IMR-90 (cell line): ENCODE measurements at regions not wholly inside any gene's neighbourhood (a gene's known extent, or its start where the extent isn't known, plus 50 kb on each side); places are given as distances from the start of the nearest gene placed in this dataset.

Source experiments
- ATAC-seq: fragments of 200-7000 bp; cut with Tn5 transposase; 2 replicates; pipeline ENCODE4 v1.9.1; 2020; ENCODE audit warnings: low read depth, mild to moderate bottlenecking, moderate library complexity
- BruUV-seq: library from RNA; stranded (reverse); fragments of 400-500 nt; replicated peaks from 2 replicates; lab custom pipeline; 2021; lab: Mats Ljungman, UMichigan
- CTCF ChIA-PET: fragments of 300-600 bp; formaldehyde crosslinking; extraction: SDS; loops from one replicate; lab custom pipeline; 2021; ENCODE audit warnings: antibody characterized with exemption; lab: Yijun Ruan, JAX
- POLR2A ChIA-PET: fragments of 300-600 bp; sonication (Branson Sonifier 250); formaldehyde crosslinking; loops from one replicate; lab custom pipeline; 2022; ENCODE audit warnings: antibody characterized with exemption; ENCODE audit not compliant: unreplicated experiment; lab: Charles Lee
- DNase-seq: peaks from one replicate; pipeline ENCODE4 v3.0.0; 2013
- H2AFZ ChIP-seq: replicated peaks from 2 replicates; pipeline ENCODE3; 2013; ENCODE audit warnings: low read length, mild to moderate bottlenecking; ENCODE audit not compliant: poor library complexity
- H2AK5ac ChIP-seq: 2 replicates; pipeline ENCODE4 v1.6.1; 2013; ENCODE audit warnings: low read depth, low read length, inconsistent platforms
- H2AK9ac ChIP-seq: replicated peaks from 2 replicates; pipeline ENCODE3; 2013; ENCODE audit warnings: mild to moderate bottlenecking, low read depth, low read length, moderate library complexity; ENCODE audit not compliant: poor library complexity
- H2BK120ac ChIP-seq: 2 replicates; pipeline ENCODE4 v1.6.1; 2013; ENCODE audit warnings: low read depth, low read length, inconsistent platforms
- H2BK15ac ChIP-seq: 3 replicates; pipeline ENCODE4 v1.6.1; 2013; ENCODE audit warnings: low read depth, low read length, inconsistent platforms
- H2BK20ac ChIP-seq: 2 replicates; pipeline ENCODE4 v1.6.1; 2013; ENCODE audit warnings: low read depth, mild to moderate bottlenecking, inconsistent platforms, low read length, moderate library complexity
- H2BK5ac ChIP-seq: 2 replicates; pipeline ENCODE4 v1.6.1; 2013; ENCODE audit warnings: mild to moderate bottlenecking, low read depth, low read length, inconsistent platforms; ENCODE audit not compliant: poor library complexity, severe bottlenecking
- H3K14ac ChIP-seq: replicated peaks from 2 replicates; pipeline ENCODE4 v1.6.1; 2013; ENCODE audit warnings: low read depth, low read length, inconsistent platforms
- H3K18ac ChIP-seq: 2 replicates; pipeline ENCODE4 v1.6.1; 2013; ENCODE audit warnings: low read depth, low read length, control low read depth
- H3K23ac ChIP-seq: 2 replicates; pipeline ENCODE4 v1.6.1; 2013; ENCODE audit warnings: low read depth, low read length, inconsistent platforms
- H3K27ac ChIP-seq: 2 replicates; pipeline ENCODE4 v1.5.1; 2013; ENCODE audit warnings: mild to moderate bottlenecking, control low read depth, low read length; ENCODE audit not compliant: insufficient read depth
- H3K27me3 ChIP-seq: 2 replicates; pipeline ENCODE4 v1.6.1; 2013; ENCODE audit warnings: low read length; ENCODE audit not compliant: control insufficient read depth, insufficient read depth
- H3K36me3 ChIP-seq: 2 replicates; pipeline ENCODE4 v1.6.1; 2013; ENCODE audit warnings: low read length, mixed read lengths; ENCODE audit not compliant: control insufficient read depth, insufficient read depth
- H3K4ac ChIP-seq: 2 replicates; pipeline ENCODE4 v1.6.1; 2013; ENCODE audit warnings: low read depth, low read length, inconsistent platforms
- H3K4me1 ChIP-seq: 2 replicates; pipeline ENCODE4 v1.6.1; 2013; ENCODE audit warnings: low read length, mixed read lengths; ENCODE audit not compliant: control insufficient read depth, insufficient read depth
- H3K4me2 ChIP-seq: 2 replicates; pipeline ENCODE4 v1.6.1; 2013; ENCODE audit warnings: low read depth, mild to moderate bottlenecking, control low read depth, low read length, moderate library complexity
- H3K4me3 ChIP-seq: 2 replicates; pipeline ENCODE4 v1.5.1; 2013; ENCODE audit warnings: low read depth, mild to moderate bottlenecking, control low read depth, low read length, moderate library complexity; ENCODE audit not compliant: insufficient read depth
- H3K56ac ChIP-seq: 2 replicates; pipeline ENCODE4 v1.6.1; 2013; ENCODE audit warnings: low read length, inconsistent platforms; ENCODE audit not compliant: insufficient read depth; ENCODE audit errors: extremely low read depth
- H3K79me1 ChIP-seq, 2 experiments: 2 replicates each; pipeline ENCODE4 v1.6.1; 2013; ENCODE audit warnings: low read length in 2 of 2, inconsistent platforms in 1 of 2, low read depth in 1 of 2
- H3K9ac ChIP-seq: 2 replicates; pipeline ENCODE4 v1.6.1; 2013; ENCODE audit warnings: low read depth, low read length, control low read depth
- H3K9me1 ChIP-seq: 2 replicates; pipeline ENCODE4 v1.6.1; 2013; ENCODE audit warnings: low read length, inconsistent platforms; ENCODE audit not compliant: insufficient read depth
- H3K9me3 ChIP-seq: 2 replicates; pipeline ENCODE4 v1.6.1; 2013; ENCODE audit warnings: low read length; ENCODE audit not compliant: control insufficient read depth, insufficient read depth
- H4K20me1 ChIP-seq: 2 replicates; pipeline ENCODE4 v1.6.1; 2013; ENCODE audit warnings: low read length, inconsistent platforms; ENCODE audit not compliant: insufficient read depth
- H4K5ac ChIP-seq: 2 replicates; pipeline ENCODE4 v1.6.1; 2013; ENCODE audit warnings: mild to moderate bottlenecking, low read depth, low read length, control low read depth
- H4K8ac ChIP-seq, 2 experiments: 2 replicates each; pipeline ENCODE4 v1.6.1; 2013; ENCODE audit warnings: low read depth in 2 of 2, low read length in 2 of 2, control low read depth in 1 of 2, inconsistent platforms in 1 of 2
- H4K91ac ChIP-seq: 2 replicates; pipeline ENCODE4 v1.6.1; 2013; ENCODE audit warnings: low read depth, low read length, inconsistent platforms; ENCODE audit not compliant: insufficient read depth
- BHLHE40 ChIP-seq: fragments of 150-350 bp; IDR thresholded peaks from 2 replicates; pipeline ENCODE4 v1.6.1; 2016; ENCODE audit warnings: mild to moderate bottlenecking, low read depth, low read length
- CEBPB ChIP-seq: IDR thresholded peaks from 2 replicates; pipeline ENCODE4 v1.6.1; 2012; ENCODE audit warnings: low read depth, low read length, improper control_type of control experiment
- CHD1 ChIP-seq: IDR thresholded peaks from 2 replicates; pipeline ENCODE4 v1.6.1; 2012; ENCODE audit warnings: low read depth, low read length, improper control_type of control experiment
- CTCF ChIP-seq: conservative IDR thresholded peaks from 2 replicates; pipeline ENCODE4 v1.5.1; 2012; ENCODE audit warnings: mild to moderate bottlenecking, low read depth, low read length, improper control_type of control experiment
- ELK1 ChIP-seq: fragments of 150-350 bp; IDR thresholded peaks from 2 replicates; pipeline ENCODE4 v1.6.1; 2016; ENCODE audit warnings: low read depth, mild to moderate bottlenecking, low read length, moderate library complexity, borderline replicate concordance
- FOS ChIP-seq: fragments of 150-350 bp; IDR thresholded peaks from 2 replicates; pipeline ENCODE4 v1.6.1; 2016; ENCODE audit warnings: low read depth, low read length
- MAFK ChIP-seq: IDR thresholded peaks from 2 replicates; pipeline ENCODE4 v1.6.1; 2012; ENCODE audit warnings: low read depth, low read length, improper control_type of control experiment
- MAZ ChIP-seq: IDR thresholded peaks from 2 replicates; pipeline ENCODE4 v1.6.1; 2012; ENCODE audit warnings: low read depth, mild to moderate bottlenecking, low read length, improper control_type of control experiment, moderate library complexity, borderline replicate concordance
- MXI1 ChIP-seq: IDR thresholded peaks from 2 replicates; pipeline ENCODE4 v1.6.1; 2012; ENCODE audit warnings: low read depth, mild to moderate bottlenecking, low read length, moderate library complexity, borderline replicate concordance
- NFE2L2 ChIP-seq: fragments of 150-350 bp; IDR thresholded peaks from 2 replicates; pipeline ENCODE4 v1.6.1; 2016; ENCODE audit warnings: low read depth, mild to moderate bottlenecking, low read length
- POLR2A ChIP-seq: IDR thresholded peaks from 2 replicates; pipeline ENCODE4 v1.6.1; 2012; ENCODE audit warnings: mild to moderate bottlenecking, low read depth, low read length
- RAD21 ChIP-seq: IDR thresholded peaks from 2 replicates; pipeline ENCODE4 v1.6.1; 2012; ENCODE audit warnings: low read length, improper control_type of control experiment
- RCOR1 ChIP-seq: IDR thresholded peaks from 2 replicates; pipeline ENCODE4 v1.6.1; 2012; ENCODE audit warnings: mild to moderate bottlenecking, low read length, improper control_type of control experiment; ENCODE audit not compliant: insufficient replicate concordance
- RFX5 ChIP-seq: IDR thresholded peaks from 2 replicates; pipeline ENCODE4 v1.8.0; 2012; ENCODE audit warnings: low read depth, mild to moderate bottlenecking, low read length, moderate library complexity
- SMC3 ChIP-seq: fragments of 150-350 bp; IDR thresholded peaks from 2 replicates; pipeline ENCODE4 v1.6.1; 2016; ENCODE audit warnings: low read depth, mild to moderate bottlenecking, antibody characterized with exemption, low read length, moderate library complexity
- USF2 ChIP-seq: fragments of 150-350 bp; IDR thresholded peaks from 2 replicates; pipeline ENCODE4 v1.6.1; 2017; ENCODE audit warnings: mild to moderate bottlenecking, antibody characterized with exemption, low read length, low read depth
- WGBS, 2 experiments: methylation state at CpG; one replicate each; pipeline versions ENCODE4 v1.1.5 to v1.1.7; 2013; ENCODE audit warnings: missing lambda C conversion rate in 2 of 2; ENCODE audit not compliant: insufficient read length in 1 of 2; ENCODE audit errors: extremely low coverage in 2 of 2; 5-methylcytosine and 5-hydroxymethylcytosine counted together
- dilution Hi-C: fragments of 300-500 bp; cut with HindIII; formaldehyde crosslinking; loops from one replicate; pipeline ENCODE4 v1.14.3; 2018; ENCODE audit warnings: low sequenced_read_pairs; ENCODE audit not compliant: unreplicated experiment
- in situ Hi-C: fragments of 300-500 bp; cut with MboI; formaldehyde crosslinking; loops from 3 replicates; pipeline ENCODE4 v1.14.3; 2019; ENCODE audit warnings: low sequenced_read_pairs, inconsistent platforms, mixed read lengths
- intact Hi-C: fragments of 100-400 bp; cut with micrococcal nuclease; formaldehyde crosslinking; loops from 2 replicates; pipeline ENCODE4 v1.10.0; 2022

GRCh38 chr1:96144636-96145035, 576.9 kb upstream of the PTBP2 start:
- Histone ChIP-seq H3K4me1 (no peaks in the 10 kb centered on the region), H2AK9ac (no peak overlapping the region), H3K36me3 (no peaks in the 10 kb centered on the region), H4K91ac (no peak overlapping the region), H2BK5ac (no peak overlapping the region), H2AFZ (no peak overlapping the region), H3K14ac (no peak overlapping the region), H3K9me3 (no peaks in the 10 kb centered on the region; the same call in 1 of the 2 replicates), H3K27ac (no peak overlapping the region), H2BK15ac (no peak overlapping the region), H3K18ac (no peak overlapping the region), H3K4me3 (no peak overlapping the region), H3K56ac (no peak overlapping the region), H4K8ac (no peak overlapping the region), H3K9ac (no peak overlapping the region), H3K23ac (no peak overlapping the region), H2BK120ac (no peak overlapping the region), H3K9me1 (no peaks in the 10 kb centered on the region), H4K20me1 (no peaks in the 10 kb centered on the region), H3K79me1 (no peaks in the 10 kb centered on the region), H3K27me3 (no peaks in the 10 kb centered on the region), H3K4me2 (no peak overlapping the region), H2BK20ac (no peak overlapping the region), H2AK5ac (no peak overlapping the region), H3K4ac (no peak overlapping the region), H4K5ac (no peak overlapping the region)
- intact Hi-C loops = no loop called here
- BruUV-seq = no TSS peak
- ATAC-seq (no peak), DNase-seq (no peak)
- POLR2A ChIA-PET = no interaction called here
- WGBS, 2 experiments = no CpG with 5 or more reads among the region's 3 CpGs
- TF ChIP-seq RAD21 (no peak), BHLHE40 (no peak), MAFK (no peak), CHD1 (no peak), FOS (no peak), SMC3 (no peak), CTCF (no peak), POLR2A (no peak), MAZ (no peak), CEBPB (no peak), RCOR1 (no peak), MXI1 (no peak), USF2 (no peak), NFE2L2 (no peak), RFX5 (no peak), ELK1 (no peak)
- CTCF ChIA-PET = no interaction called here
- in situ Hi-C loops = no loop called here
- dilution Hi-C loops = no loop called here
